Gastroesophageal sphincter (tissue), 3 donors: ENCODE measurements at regions not wholly inside any gene's neighbourhood (a gene's known extent, or its start where the extent isn't known, plus 50 kb on each side); places are given as distances from the start of the nearest gene placed in this dataset.

Experiments
- EP300 ChIP-seq: sonication (generic); formaldehyde crosslinking; IDR thresholded peaks from one replicate; pipeline ENCODE4 v1.6.1; 2017; ENCODE audit warnings: antibody characterized with exemption, mild to moderate bottlenecking
- POLR2A ChIP-seq, 2 donors: fragments of 450-650 bp; IDR thresholded peaks; one replicate each; pipeline ENCODE4 v1.6.1; 2017; ENCODE audit warnings: antibody characterized with exemption in 2 of 2, mild to moderate bottlenecking in 2 of 2, moderate library complexity in 1 of 2
- POLR2AphosphoS5 ChIP-seq: sonication (generic); formaldehyde crosslinking; IDR thresholded peaks from one replicate; pipeline ENCODE4 v1.6.1; 2017; ENCODE audit warnings: antibody characterized with exemption
- TF ChIP-seq, protein P1 (sequence below), 4 experiments: fragments of 200-600 bp in 2 of 4; fragments of 450-650 bp in 2 of 4; sonication (generic) in 1 of 4; IDR thresholded peaks; one replicate each; pipeline ENCODE4 v1.5.1; 2017 to 2019; ENCODE audit warnings: antibody characterized with exemption in 4 of 4, mild to moderate bottlenecking in 2 of 4, moderate library complexity in 2 of 4

DNA sequence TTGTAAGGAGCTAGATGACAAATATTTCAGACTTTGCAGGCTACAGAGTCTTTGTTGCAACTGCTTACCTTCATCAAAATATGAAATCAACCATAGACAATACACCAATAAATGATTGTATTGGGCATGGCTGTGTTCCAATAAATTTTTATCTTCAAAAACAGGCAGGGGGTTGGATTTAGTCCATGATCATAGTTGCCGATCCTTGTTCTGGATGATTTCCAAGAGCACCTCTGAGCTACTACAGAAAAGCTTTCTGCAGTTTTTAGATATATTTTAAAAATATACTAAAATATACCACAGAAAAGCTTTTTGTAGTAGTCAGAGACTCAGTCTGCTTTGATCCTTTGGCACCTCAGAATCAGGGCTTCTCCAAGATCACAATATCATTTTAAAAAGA, 145.0 kb downstream of the HTR1B start:
- no peak for TF ChIP-seq POLR2A (IDR thresholded peaks at IDR 0.05)
- TF ChIP-seq, protein P1, sequence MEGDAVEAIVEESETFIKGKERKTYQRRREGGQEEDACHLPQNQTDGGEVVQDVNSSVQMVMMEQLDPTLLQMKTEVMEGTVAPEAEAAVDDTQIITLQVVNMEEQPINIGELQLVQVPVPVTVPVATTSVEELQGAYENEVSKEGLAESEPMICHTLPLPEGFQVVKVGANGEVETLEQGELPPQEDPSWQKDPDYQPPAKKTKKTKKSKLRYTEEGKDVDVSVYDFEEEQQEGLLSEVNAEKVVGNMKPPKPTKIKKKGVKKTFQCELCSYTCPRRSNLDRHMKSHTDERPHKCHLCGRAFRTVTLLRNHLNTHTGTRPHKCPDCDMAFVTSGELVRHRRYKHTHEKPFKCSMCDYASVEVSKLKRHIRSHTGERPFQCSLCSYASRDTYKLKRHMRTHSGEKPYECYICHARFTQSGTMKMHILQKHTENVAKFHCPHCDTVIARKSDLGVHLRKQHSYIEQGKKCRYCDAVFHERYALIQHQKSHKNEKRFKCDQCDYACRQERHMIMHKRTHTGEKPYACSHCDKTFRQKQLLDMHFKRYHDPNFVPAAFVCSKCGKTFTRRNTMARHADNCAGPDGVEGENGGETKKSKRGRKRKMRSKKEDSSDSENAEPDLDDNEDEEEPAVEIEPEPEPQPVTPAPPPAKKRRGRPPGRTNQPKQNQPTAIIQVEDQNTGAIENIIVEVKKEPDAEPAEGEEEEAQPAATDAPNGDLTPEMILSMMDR (IDR thresholded peaks at IDR 0.05): no peak
- no peak for TF ChIP-seq POLR2AphosphoS5
- no peak for TF ChIP-seq EP300
